Immature natural killer cell (primary cell): ENCODE measurements at regions not wholly inside any gene's neighbourhood (a gene's known extent, or its start where the extent isn't known, plus 50 kb on each side); places are given as distances from the start of the nearest gene placed in this dataset.
"Not testable (repeated sequence)": the region's sequence is repeated elsewhere in the genome, so short reads cannot be mapped to it uniquely, and the experiment has no call there.

Experiments
- DNase-seq, 3 donors: peaks; one replicate each; pipeline ENCODE4 v3.0.0; 2022; ENCODE audit warnings: mixed read lengths in 1 of 3
- H3K27ac Mint-ChIP-seq, 6 donors: one replicate each; pipeline ENCODE4 v1.8.0; 2020; ENCODE audit warnings: mixed read lengths in 6 of 6, mild to moderate bottlenecking in 5 of 6, inconsistent platforms in 4 of 6, moderate library complexity in 3 of 6
- H3K27me3 Mint-ChIP-seq, 3 donors: one replicate each; pipeline ENCODE4 v1.8.0; 2020 to 2021; ENCODE audit warnings: low read depth in 3 of 3, mild to moderate bottlenecking in 3 of 3, mixed read lengths in 3 of 3, moderate library complexity in 3 of 3, inconsistent platforms in 1 of 3
- H3K36me3 Mint-ChIP-seq, 3 donors: one replicate each; pipeline ENCODE4 v1.8.0; 2020; ENCODE audit warnings: mixed read lengths in 3 of 3, inconsistent platforms in 2 of 3, mild to moderate bottlenecking in 2 of 3
- H3K4me1 Mint-ChIP-seq, 2 donors: one replicate each; pipeline ENCODE4 v1.8.0; 2020; ENCODE audit warnings: inconsistent platforms in 2 of 2, mild to moderate bottlenecking in 2 of 2, mixed read lengths in 2 of 2, moderate library complexity in 1 of 2
- H3K4me3 Mint-ChIP-seq, 5 donors: one replicate each; pipeline ENCODE4 v1.8.0; 2020; ENCODE audit warnings: mild to moderate bottlenecking in 5 of 5, mixed read lengths in 5 of 5, inconsistent platforms in 3 of 5, moderate library complexity in 3 of 5
- H3K9me3 Mint-ChIP-seq, 6 donors: one replicate each; pipeline ENCODE4 v1.8.0; 2020; ENCODE audit warnings: mild to moderate bottlenecking in 6 of 6, mixed read lengths in 6 of 6, inconsistent platforms in 4 of 6, moderate library complexity in 3 of 6

GRCh38 chr22:23451452-23452230, 128.4 kb downstream of the IGLL1 start:
- H3K9me3 Mint-ChIP-seq, H3K4me3 Mint-ChIP-seq, DNase-seq, H3K36me3 Mint-ChIP-seq, H3K4me1 Mint-ChIP-seq, H3K27ac Mint-ChIP-seq, H3K27me3 Mint-ChIP-seq: not testable (repeated sequence)

GRCh38 chr22:23450821-23451220, 129.3 kb downstream of the IGLL1 start:
- not testable (repeated sequence) for H3K27me3 Mint-ChIP-seq, DNase-seq, H3K4me3 Mint-ChIP-seq, H3K36me3 Mint-ChIP-seq, H3K27ac Mint-ChIP-seq, H3K4me1 Mint-ChIP-seq, H3K9me3 Mint-ChIP-seq

GRCh38 chr22:23450434-23450795, 129.7 kb downstream of the IGLL1 start:
- Mint-ChIP-seq H3K4me1 (no peaks in the 10 kb centered on the region), H3K27me3 (peaks cover 1 to 2% (median 2%) of the 10 kb centered on the region in 3 donors), H3K36me3 (peaks cover 0 to 3% (median 0%) of the 10 kb centered on the region in 3 donors), H3K9me3 (peaks cover 0 to 4% (median 4%) of the 10 kb centered on the region in 6 donors), H3K4me3 (no peak overlapping the region), H3K27ac (no peak overlapping the region)
- DNase-seq = no peak

- not testable (repeated sequence) for H3K27ac Mint-ChIP-seq
Observed at GRCh38 chr22:23449748-23450433, 130.2 kb downstream of the IGLL1 start.

GRCh38 chr22:23448499-23449288, 131.4 kb downstream of the IGLL1 start:
- not testable (repeated sequence) for H3K4me1 Mint-ChIP-seq, DNase-seq, H3K4me3 Mint-ChIP-seq, H3K36me3 Mint-ChIP-seq, H3K27me3 Mint-ChIP-seq, H3K27ac Mint-ChIP-seq, H3K9me3 Mint-ChIP-seq

More at GRCh38 chr22:23449748-23450433, 130.2 kb downstream of the IGLL1 start:
- H3K9me3 Mint-ChIP-seq, H3K4me3 Mint-ChIP-seq, H3K4me1 Mint-ChIP-seq, DNase-seq, H3K36me3 Mint-ChIP-seq, H3K27me3 Mint-ChIP-seq: not testable (repeated sequence)

GRCh38 chr22:23446796-23447350, 133.2 kb downstream of the IGLL1 start:
- H3K27ac Mint-ChIP-seq = no peak overlapping the region

GRCh38 chr22:23446194-23446593, 133.9 kb downstream of the IGLL1 start:
- H3K36me3 Mint-ChIP-seq = not testable (repeated sequence)

More at GRCh38 chr22:23446796-23447350, 133.2 kb downstream of the IGLL1 start:
- Mint-ChIP-seq H3K4me3 (no peak overlapping the region), H3K9me3 (peaks cover 0 to 7% (median 4%) of the 10 kb centered on the region in 6 donors), H3K4me1 (no peaks in the 10 kb centered on the region), H3K27me3 (peaks cover 0 to 3% (median 0%) of the 10 kb centered on the region in 3 donors), H3K36me3 (peaks cover 0 to 3% (median 0%) of the 10 kb centered on the region in 3 donors)
- DNase-seq = no peak

GRCh38 chr22:23443905-23444304, 136.2 kb downstream of the IGLL1 start:
- H3K27ac Mint-ChIP-seq, DNase-seq, H3K36me3 Mint-ChIP-seq, H3K9me3 Mint-ChIP-seq, H3K27me3 Mint-ChIP-seq, H3K4me1 Mint-ChIP-seq, H3K4me3 Mint-ChIP-seq: not testable (repeated sequence)

More at GRCh38 chr22:23446194-23446593, 133.9 kb downstream of the IGLL1 start:
- not testable (repeated sequence) for H3K4me3 Mint-ChIP-seq, H3K4me1 Mint-ChIP-seq, DNase-seq, H3K9me3 Mint-ChIP-seq, H3K27me3 Mint-ChIP-seq, H3K27ac Mint-ChIP-seq

GRCh38 chr22:23439581-23439980, 140.5 kb downstream of the IGLL1 start:
- not testable (repeated sequence) for H3K27me3 Mint-ChIP-seq, H3K9me3 Mint-ChIP-seq, DNase-seq, H3K36me3 Mint-ChIP-seq, H3K4me3 Mint-ChIP-seq, H3K4me1 Mint-ChIP-seq, H3K27ac Mint-ChIP-seq

- H3K4me1 Mint-ChIP-seq = peaks cover 3% of the 10 kb centered on the region in 2 donors
- H3K36me3 Mint-ChIP-seq = no peaks in the 10 kb centered on the region
- peaks cover 1 to 4% (median 3%) of the 10 kb centered on the region in 3 donors for H3K27me3 Mint-ChIP-seq
- H3K9me3 Mint-ChIP-seq = peaks cover 0 to 4% (median 0%) of the 10 kb centered on the region in 6 donors
- no peak for DNase-seq
- H3K27ac Mint-ChIP-seq = no peak overlapping the region
- no peak overlapping the region for H3K4me3 Mint-ChIP-seq
Observed at GRCh38 chr22:23438216-23438615, 141.9 kb downstream of the IGLL1 start.

GRCh38 chr22:23437779-23438178, 142.3 kb downstream of the IGLL1 start:
- H3K36me3 Mint-ChIP-seq = no peaks in the 10 kb centered on the region
- DNase-seq = no peak
- H3K27me3 Mint-ChIP-seq = peaks cover 2 to 6% (median 3%) of the 10 kb centered on the region in 3 donors
- peaks cover 0 to 4% (median 0%) of the 10 kb centered on the region in 6 donors for H3K9me3 Mint-ChIP-seq
- H3K4me1 Mint-ChIP-seq = peaks cover 7 to 8% of the 10 kb centered on the region in 2 donors
- H3K27ac Mint-ChIP-seq = no peak overlapping the region
- no peak overlapping the region for H3K4me3 Mint-ChIP-seq

- H3K4me3 Mint-ChIP-seq, H3K27ac Mint-ChIP-seq, DNase-seq, H3K36me3 Mint-ChIP-seq, H3K9me3 Mint-ChIP-seq, H3K4me1 Mint-ChIP-seq, H3K27me3 Mint-ChIP-seq: not testable (repeated sequence)
Observed at GRCh38 chr22:23437107-23437395, 143.0 kb downstream of the IGLL1 start.

- not testable (repeated sequence) for H3K36me3 Mint-ChIP-seq, H3K27ac Mint-ChIP-seq, DNase-seq
Observed at GRCh38 chr22:23436354-23437106, 143.6 kb downstream of the IGLL1 start.

More at GRCh38 chr22:23436354-23437106, 143.6 kb downstream of the IGLL1 start:
- H3K4me3 Mint-ChIP-seq, H3K4me1 Mint-ChIP-seq, H3K27me3 Mint-ChIP-seq, H3K9me3 Mint-ChIP-seq: not testable (repeated sequence)
